ENCODE measurements at regions not wholly inside any gene's neighbourhood (a gene's known extent, or its start where the extent isn't known, plus 50 kb on each side); places are given as distances from the start of the nearest gene placed in this dataset.

DNA sequence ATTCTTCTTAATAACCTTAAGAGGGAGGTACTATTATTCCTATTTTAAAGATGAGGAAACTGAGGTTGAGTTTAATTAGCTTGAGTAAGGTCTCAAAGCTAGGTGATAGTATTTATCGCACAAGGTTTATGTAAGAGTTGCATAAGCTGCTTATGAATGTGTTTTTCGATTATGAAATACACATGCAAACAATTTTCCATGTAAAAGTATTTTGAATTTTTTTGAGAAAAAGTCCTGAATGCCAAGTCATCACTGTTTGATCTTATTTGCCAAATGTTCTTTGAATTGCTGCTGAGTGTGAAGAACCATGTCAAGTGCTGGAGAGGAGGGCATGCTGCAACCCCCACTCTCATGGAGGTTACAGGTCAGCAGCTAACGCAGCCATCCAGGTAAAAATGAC, 174.4 kb downstream of the CARTPT start:
- 74% methylated on average over 3 of the region's 3 CpGs for WGBS
- H3K36me3 ChIP-seq: no peaks in the 10 kb centered on the region
- no peak overlapping the region for H3K4me3 ChIP-seq
- no peak for DNase-seq (ENCODE audit: extremely low spot score)
- H3K27ac ChIP-seq (replicated peaks in 1 of 4): peak overlapping the region in 3 of 4 donors; percentile 78 to 80 (median 80)
- no peaks in the 10 kb centered on the region for H3K27me3 ChIP-seq
- H3K4me1 ChIP-seq: peaks cover 11 to 31% (median 27%) of the 10 kb centered on the region in 4 donors
- TF ChIP-seq POLR2AphosphoS5 (IDR thresholded peaks at IDR 0.05): no peak
- TF ChIP-seq EP300 (IDR thresholded peaks at IDR 0.05): no peak
- TF ChIP-seq, protein P1, sequence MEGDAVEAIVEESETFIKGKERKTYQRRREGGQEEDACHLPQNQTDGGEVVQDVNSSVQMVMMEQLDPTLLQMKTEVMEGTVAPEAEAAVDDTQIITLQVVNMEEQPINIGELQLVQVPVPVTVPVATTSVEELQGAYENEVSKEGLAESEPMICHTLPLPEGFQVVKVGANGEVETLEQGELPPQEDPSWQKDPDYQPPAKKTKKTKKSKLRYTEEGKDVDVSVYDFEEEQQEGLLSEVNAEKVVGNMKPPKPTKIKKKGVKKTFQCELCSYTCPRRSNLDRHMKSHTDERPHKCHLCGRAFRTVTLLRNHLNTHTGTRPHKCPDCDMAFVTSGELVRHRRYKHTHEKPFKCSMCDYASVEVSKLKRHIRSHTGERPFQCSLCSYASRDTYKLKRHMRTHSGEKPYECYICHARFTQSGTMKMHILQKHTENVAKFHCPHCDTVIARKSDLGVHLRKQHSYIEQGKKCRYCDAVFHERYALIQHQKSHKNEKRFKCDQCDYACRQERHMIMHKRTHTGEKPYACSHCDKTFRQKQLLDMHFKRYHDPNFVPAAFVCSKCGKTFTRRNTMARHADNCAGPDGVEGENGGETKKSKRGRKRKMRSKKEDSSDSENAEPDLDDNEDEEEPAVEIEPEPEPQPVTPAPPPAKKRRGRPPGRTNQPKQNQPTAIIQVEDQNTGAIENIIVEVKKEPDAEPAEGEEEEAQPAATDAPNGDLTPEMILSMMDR (IDR thresholded peaks at IDR 0.05): no peak
- TF ChIP-seq POLR2A (IDR thresholded peaks at IDR 0.05; ENCODE audit: low read depth): no peak
- intact Hi-C loops (cut with DNase I): loop anchor here (10.0 kb wide), 1 partner anchor 411 kb away; no protein-coding TSS in a partner anchor
- no peaks in the 10 kb centered on the region for H3K9me3 ChIP-seq

DNA sequence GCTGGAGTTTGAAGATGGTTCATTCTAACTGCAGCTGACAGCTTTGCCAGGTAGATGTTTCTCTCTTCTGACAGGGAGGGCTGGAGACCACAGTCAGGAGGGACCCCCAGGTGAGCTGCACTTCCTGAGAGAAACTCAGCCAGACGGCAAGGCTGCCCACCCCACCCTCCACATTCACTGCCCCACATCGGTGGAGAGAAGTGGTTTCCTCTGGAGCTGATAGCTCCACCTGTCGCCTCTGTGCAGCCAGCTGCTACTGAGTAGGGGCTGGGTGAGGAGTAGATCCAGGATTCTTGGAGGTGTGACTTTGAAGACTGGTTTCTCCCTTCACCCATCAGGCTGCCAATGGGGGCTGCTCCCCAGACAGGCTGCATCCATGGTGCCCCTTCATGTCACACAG, 175.0 kb downstream of the CARTPT start:
- Histone ChIP-seq H3K27ac (replicated peaks in 1 of 4) (no peak overlapping the region), H3K4me3 (no peak overlapping the region), H3K36me3 (no peaks in the 10 kb centered on the region), H3K9me3 (no peaks in the 10 kb centered on the region), H3K27me3 (no peaks in the 10 kb centered on the region), H3K4me1 (peaks cover 11 to 31% (median 27%) of the 10 kb centered on the region in 4 donors)
- DNase-seq (ENCODE audit: extremely low spot score): peak; percentile 62
- intact Hi-C loops (cut with DNase I): loop anchor here (10.0 kb wide), 1 partner anchor 411 kb away; no protein-coding TSS in a partner anchor
- TF ChIP-seq EP300 (IDR thresholded peaks at IDR 0.05): no peak
- TF ChIP-seq, protein P1 (IDR thresholded peaks at IDR 0.05): no peak
- TF ChIP-seq POLR2A (IDR thresholded peaks at IDR 0.05; ENCODE audit: low read depth): no peak
- TF ChIP-seq POLR2AphosphoS5 (IDR thresholded peaks at IDR 0.05): no peak
- WGBS: 88% methylated on average over 3 of the region's 3 CpGs

DNA sequence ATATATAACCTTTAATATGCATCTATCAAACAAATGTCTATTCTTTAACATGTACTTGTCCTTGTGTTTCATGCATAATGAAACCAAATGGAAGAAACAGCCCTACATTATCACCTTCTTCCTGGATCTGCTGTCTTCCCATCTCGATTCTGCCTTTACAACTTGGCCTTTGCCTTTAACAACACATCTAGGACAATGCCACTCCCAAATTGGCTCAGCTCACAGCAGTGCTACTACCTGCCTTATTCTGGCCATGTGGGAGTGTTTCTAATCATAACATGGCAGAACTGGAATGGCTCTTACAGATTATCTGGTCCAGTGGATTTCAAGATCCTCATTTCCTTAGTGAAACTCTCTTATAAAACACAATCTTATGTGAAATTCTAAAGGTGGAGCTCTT, 176.5 kb downstream of the CARTPT start:
- Histone ChIP-seq H3K36me3 (no peaks in the 10 kb centered on the region), H3K27me3 (no peaks in the 10 kb centered on the region), H3K4me1 (peaks cover 11 to 31% (median 27%) of the 10 kb centered on the region in 4 donors), H3K4me3 (no peak overlapping the region), H3K27ac (replicated peaks in 1 of 4) (no peak overlapping the region), H3K9me3 (no peaks in the 10 kb centered on the region)
- TF ChIP-seq POLR2AphosphoS5 (IDR thresholded peaks at IDR 0.05): no peak
- TF ChIP-seq EP300 (IDR thresholded peaks at IDR 0.05): no peak
- TF ChIP-seq, protein P1 (IDR thresholded peaks at IDR 0.05): no peak
- no peak for TF ChIP-seq POLR2A (IDR thresholded peaks at IDR 0.05; ENCODE audit: low read depth)
- intact Hi-C loops (cut with DNase I): loop anchor here (10.0 kb wide), 1 partner anchor 409 kb away; no protein-coding TSS in a partner anchor
- DNase-seq (ENCODE audit: extremely low spot score): peak; percentile 70
- WGBS: 87% methylated on average over 1 of the region's 1 CpG

DNA sequence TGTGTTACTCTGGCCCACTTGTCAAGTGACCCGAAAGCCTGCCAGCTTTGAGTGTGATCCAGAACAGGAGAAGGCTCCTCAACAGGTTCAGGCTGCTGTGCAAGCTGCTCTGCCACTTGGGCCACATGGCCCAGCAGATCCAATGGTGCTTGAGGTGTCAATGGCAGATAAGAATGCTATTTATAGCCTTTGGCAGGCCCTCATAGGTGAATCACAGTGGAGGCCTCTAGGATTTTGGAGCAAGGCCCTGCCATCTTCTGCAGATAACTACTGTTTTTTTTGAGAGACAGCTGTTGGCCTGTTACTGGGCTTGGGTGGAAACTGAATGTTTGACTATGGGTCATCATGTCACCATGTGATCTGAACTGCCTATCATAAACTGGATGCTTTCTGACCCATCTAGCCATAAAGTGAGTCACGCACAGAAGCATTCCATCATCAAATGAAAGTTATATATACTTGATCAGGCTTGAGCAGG, 180.8 kb downstream of the CARTPT start:
- Histone ChIP-seq H3K4me1 (no peaks in the 10 kb centered on the region), H3K27me3 (no peaks in the 10 kb centered on the region), H3K27ac (replicated peaks in 1 of 4) (no peak overlapping the region), H3K9me3 (no peaks in the 10 kb centered on the region), H3K36me3 (no peaks in the 10 kb centered on the region), H3K4me3 (no peak overlapping the region)
- intact Hi-C loops (cut with DNase I): loop anchor here (10.0 kb wide), 1 partner anchor 405 kb away; no protein-coding TSS in a partner anchor
- TF ChIP-seq, protein P1 (IDR thresholded peaks at IDR 0.05): no peak
- 100% methylated on average over 1 of the region's 2 CpGs for WGBS
- peak; percentile 34 for DNase-seq (ENCODE audit: extremely low spot score)

DNA sequence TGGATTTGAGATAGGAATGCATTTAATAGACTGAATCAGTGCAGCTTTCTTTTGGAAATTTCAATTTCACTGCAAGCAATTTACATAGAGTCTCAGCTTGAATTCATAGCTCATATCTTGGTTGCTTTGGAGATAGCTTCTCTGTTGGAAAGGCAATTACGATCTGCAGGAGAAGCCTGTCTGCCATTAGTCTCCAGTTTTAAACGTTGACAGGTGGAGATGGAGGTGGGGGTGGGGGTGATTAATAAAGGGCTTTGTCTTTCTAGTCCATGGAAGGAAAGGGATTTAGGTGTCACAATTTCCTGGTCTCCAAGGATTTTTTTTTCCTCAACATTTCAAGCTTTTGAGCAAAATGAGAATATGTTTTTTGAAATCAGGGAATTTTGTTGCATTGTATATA, 184.7 kb downstream of the CARTPT start:
- H3K9me3 ChIP-seq: no peaks in the 10 kb centered on the region
- intact Hi-C loops (cut with DNase I): no loop called here
- no peaks in the 10 kb centered on the region for H3K27me3 ChIP-seq
- no peaks in the 10 kb centered on the region for H3K36me3 ChIP-seq
- 53% methylated on average over 2 of the region's 2 CpGs for WGBS
- no peak overlapping the region for H3K4me3 ChIP-seq
- H3K27ac ChIP-seq (replicated peaks in 1 of 4): no peak overlapping the region
- TF ChIP-seq POLR2A (IDR thresholded peaks at IDR 0.05; ENCODE audit: low read depth) (no peak), POLR2AphosphoS5 (IDR thresholded peaks at IDR 0.05) (no peak), EP300 (IDR thresholded peaks at IDR 0.05) (no peak)
- TF ChIP-seq, protein P1 (IDR thresholded peaks at IDR 0.05): no peak
- DNase-seq (ENCODE audit: extremely low spot score): peak; percentile 60
- peaks cover 12 to 24% (median 19%) of the 10 kb centered on the region in 4 donors for H3K4me1 ChIP-seq

Measured in esophagus muscularis mucosa (tissue), 4 donors.